ENCODE measurements at regions not wholly inside any gene's neighbourhood (a gene's known extent, or its start where the extent isn't known, plus 50 kb on each side); places are given as distances from the start of the nearest gene placed in this dataset.

- DNase-seq (ENCODE audit: insufficient read length, low spot score) (no peak), FAIRE-seq (no peak)
- TF ChIP-seq POLR2AphosphoS5 (IDR thresholded peaks at IDR 0.05; ENCODE audit: low read depth, low read length) (no peak), SPI1 (IDR thresholded peaks at IDR 0.05; ENCODE audit: low read depth, low read length) (no peak), POU2F2 (IDR thresholded peaks at IDR 0.05; ENCODE audit: low read depth, low read length) (no peak)
Observed at GRCh38 chr1:165060285-165060793, 296.2 kb downstream of the LMX1A start.

- FAIRE-seq (no peak), DNase-seq (ENCODE audit: insufficient read length, low spot score) (no peak)
- TF ChIP-seq TAF1 (IDR thresholded peaks at IDR 0.05; ENCODE audit: low read depth, low read length) (no peak), PAX5 (IDR thresholded peaks at IDR 0.05; ENCODE audit: insufficient read depth, low read length, severe bottlenecking) (no peak), POLR2A (IDR thresholded peaks at IDR 0.05; ENCODE audit: low read depth, low read length) (no peak), POU2F2 (IDR thresholded peaks at IDR 0.05; ENCODE audit: low read depth, low read length) (no peak), SPI1 (IDR thresholded peaks at IDR 0.05; ENCODE audit: low read depth, low read length) (no peak), POLR2AphosphoS5 (IDR thresholded peaks at IDR 0.05; ENCODE audit: low read depth, low read length) (no peak)
Observed at GRCh38 chr1:165057956-165058355, 298.6 kb downstream of the LMX1A start.

GRCh38 chr1:165056914-165057313 is 299.6 kb downstream of the LMX1A start:
- no peak for DNase-seq (ENCODE audit: insufficient read length, low spot score)
- FAIRE-seq, result no peak
- TF ChIP-seq POLR2AphosphoS5 (IDR thresholded peaks at IDR 0.05; ENCODE audit: low read depth, low read length) (no peak), PAX5 (IDR thresholded peaks at IDR 0.05; ENCODE audit: insufficient read depth, low read length, severe bottlenecking) (no peak), TAF1 (IDR thresholded peaks at IDR 0.05; ENCODE audit: low read depth, low read length) (no peak), POLR2A (IDR thresholded peaks at IDR 0.05; ENCODE audit: low read depth, low read length) (no peak), SPI1 (IDR thresholded peaks at IDR 0.05; ENCODE audit: low read depth, low read length) (no peak), POU2F2 (IDR thresholded peaks at IDR 0.05; ENCODE audit: low read depth, low read length) (no peak)

- no peak for FAIRE-seq
- no peak for TF ChIP-seq POU2F2 (IDR thresholded peaks at IDR 0.05; ENCODE audit: low read depth, low read length)
- TF ChIP-seq TAF1 (IDR thresholded peaks at IDR 0.05; ENCODE audit: low read depth, low read length), result no peak
- no peak for TF ChIP-seq SPI1 (IDR thresholded peaks at IDR 0.05; ENCODE audit: low read depth, low read length)
- no peak for TF ChIP-seq PAX5 (IDR thresholded peaks at IDR 0.05; ENCODE audit: insufficient read depth, low read length, severe bottlenecking)
- TF ChIP-seq POLR2AphosphoS5 (IDR thresholded peaks at IDR 0.05; ENCODE audit: low read depth, low read length), result no peak
- no peak for DNase-seq (ENCODE audit: insufficient read length, low spot score)
Observed at GRCh38 chr1:165055581-165055980, 300.9 kb downstream of the LMX1A start.

GRCh38 chr1:165054627-165055026 is 301.9 kb downstream of the LMX1A start:
- DNase-seq (ENCODE audit: insufficient read length, low spot score), result no peak
- no peak for FAIRE-seq
- TF ChIP-seq POU2F2 (IDR thresholded peaks at IDR 0.05; ENCODE audit: low read depth, low read length), result no peak
- TF ChIP-seq PAX5 (IDR thresholded peaks at IDR 0.05; ENCODE audit: insufficient read depth, low read length, severe bottlenecking), result no peak
- TF ChIP-seq POLR2AphosphoS5 (IDR thresholded peaks at IDR 0.05; ENCODE audit: low read depth, low read length), result no peak
- no peak for TF ChIP-seq TAF1 (IDR thresholded peaks at IDR 0.05; ENCODE audit: low read depth, low read length)
- TF ChIP-seq SPI1 (IDR thresholded peaks at IDR 0.05; ENCODE audit: low read depth, low read length), result no peak
- no peak for TF ChIP-seq POLR2A (IDR thresholded peaks at IDR 0.05; ENCODE audit: low read depth, low read length)

GRCh38 chr1:165053351-165053750 is 303.2 kb downstream of the LMX1A start:
- no peak for DNase-seq (ENCODE audit: insufficient read length, low spot score)
- FAIRE-seq, result no peak

GRCh38 chr1:165052936-165053335 is 303.6 kb downstream of the LMX1A start:
- TF ChIP-seq SPI1 (IDR thresholded peaks at IDR 0.05; ENCODE audit: low read depth, low read length) (no peak), POU2F2 (IDR thresholded peaks at IDR 0.05; ENCODE audit: low read depth, low read length) (no peak), POLR2AphosphoS5 (IDR thresholded peaks at IDR 0.05; ENCODE audit: low read depth, low read length) (no peak), POLR2A (IDR thresholded peaks at IDR 0.05; ENCODE audit: low read depth, low read length) (no peak), TAF1 (IDR thresholded peaks at IDR 0.05; ENCODE audit: low read depth, low read length) (no peak), PAX5 (IDR thresholded peaks at IDR 0.05; ENCODE audit: insufficient read depth, low read length, severe bottlenecking) (no peak)
- FAIRE-seq, result no peak
- DNase-seq (ENCODE audit: insufficient read length, low spot score), result no peak

More at GRCh38 chr1:165053351-165053750, 303.2 kb downstream of the LMX1A start:
- TF ChIP-seq SPI1 (IDR thresholded peaks at IDR 0.05; ENCODE audit: low read depth, low read length) (no peak), TAF1 (IDR thresholded peaks at IDR 0.05; ENCODE audit: low read depth, low read length) (no peak), POLR2AphosphoS5 (IDR thresholded peaks at IDR 0.05; ENCODE audit: low read depth, low read length) (no peak), POU2F2 (IDR thresholded peaks at IDR 0.05; ENCODE audit: low read depth, low read length) (no peak), POLR2A (IDR thresholded peaks at IDR 0.05; ENCODE audit: low read depth, low read length) (no peak)

GRCh38 chr1:165052431-165052830 is 304.1 kb downstream of the LMX1A start:
- TF ChIP-seq POLR2A (IDR thresholded peaks at IDR 0.05; ENCODE audit: low read depth, low read length) (no peak), POU2F2 (IDR thresholded peaks at IDR 0.05; ENCODE audit: low read depth, low read length) (no peak), TAF1 (IDR thresholded peaks at IDR 0.05; ENCODE audit: low read depth, low read length) (no peak)
- DNase-seq (ENCODE audit: insufficient read length, low spot score) (no peak), FAIRE-seq (no peak)

- no peak for DNase-seq (ENCODE audit: insufficient read length, low spot score)
- no peak for TF ChIP-seq TAF1 (IDR thresholded peaks at IDR 0.05; ENCODE audit: low read depth, low read length)
- no peak for TF ChIP-seq SPI1 (IDR thresholded peaks at IDR 0.05; ENCODE audit: low read depth, low read length)
- TF ChIP-seq POU2F2 (IDR thresholded peaks at IDR 0.05; ENCODE audit: low read depth, low read length), result no peak
- TF ChIP-seq POLR2AphosphoS5 (IDR thresholded peaks at IDR 0.05; ENCODE audit: low read depth, low read length), result no peak
- no peak for TF ChIP-seq POLR2A (IDR thresholded peaks at IDR 0.05; ENCODE audit: low read depth, low read length)
- TF ChIP-seq PAX5 (IDR thresholded peaks at IDR 0.05; ENCODE audit: insufficient read depth, low read length, severe bottlenecking), result no peak
- no peak for FAIRE-seq
Observed at GRCh38 chr1:165050246-165050645, 306.3 kb downstream of the LMX1A start.

GRCh38 chr1:165047994-165048393 is 308.5 kb downstream of the LMX1A start:
- FAIRE-seq, result no peak
- no peak for TF ChIP-seq POLR2AphosphoS5 (IDR thresholded peaks at IDR 0.05; ENCODE audit: low read depth, low read length)
- TF ChIP-seq POLR2A (IDR thresholded peaks at IDR 0.05; ENCODE audit: low read depth, low read length), result no peak
- no peak for TF ChIP-seq TAF1 (IDR thresholded peaks at IDR 0.05; ENCODE audit: low read depth, low read length)
- no peak for TF ChIP-seq POU2F2 (IDR thresholded peaks at IDR 0.05; ENCODE audit: low read depth, low read length)
- no peak for TF ChIP-seq PAX5 (IDR thresholded peaks at IDR 0.05; ENCODE audit: insufficient read depth, low read length, severe bottlenecking)
- TF ChIP-seq SPI1 (IDR thresholded peaks at IDR 0.05; ENCODE audit: low read depth, low read length), result no peak

More at GRCh38 chr1:165047994-165048393, 308.5 kb downstream of the LMX1A start:
- DNase-seq (ENCODE audit: insufficient read length, low spot score), result no peak
